NT2/D1 (cell line): ENCODE measurements at regions not wholly inside any gene's neighbourhood (a gene's known extent, or its start where the extent isn't known, plus 50 kb on each side); places are given as distances from the start of the nearest gene placed in this dataset.

ENCODE experiments used
- SUZ12 ChIP-seq: IDR thresholded peaks from 2 replicates; pipeline ENCODE4 v1.6.1; 2011; ENCODE audit not compliant: insufficient read length, insufficient read depth; ENCODE audit errors: extremely low read depth
- YY1 ChIP-seq: IDR thresholded peaks from 2 replicates; pipeline ENCODE4 v1.6.1; 2011; ENCODE audit not compliant: insufficient read length, insufficient read depth
- ZNF274 ChIP-seq: IDR thresholded peaks from 2 replicates; pipeline ENCODE4 v1.6.1; 2011; ENCODE audit warnings: mild to moderate bottlenecking, low read depth, low read length

- TF ChIP-seq SUZ12 (no peak), YY1 (no peak), ZNF274 (no peak)
These were observed 517.3 kb upstream of the TLE4 start for GRCh38 chr9:79054500-79054899.
